ENCODE measurements at regions not wholly inside any gene's neighbourhood (a gene's known extent, or its start where the extent isn't known, plus 50 kb on each side); places are given as distances from the start of the nearest gene placed in this dataset.

DNA sequence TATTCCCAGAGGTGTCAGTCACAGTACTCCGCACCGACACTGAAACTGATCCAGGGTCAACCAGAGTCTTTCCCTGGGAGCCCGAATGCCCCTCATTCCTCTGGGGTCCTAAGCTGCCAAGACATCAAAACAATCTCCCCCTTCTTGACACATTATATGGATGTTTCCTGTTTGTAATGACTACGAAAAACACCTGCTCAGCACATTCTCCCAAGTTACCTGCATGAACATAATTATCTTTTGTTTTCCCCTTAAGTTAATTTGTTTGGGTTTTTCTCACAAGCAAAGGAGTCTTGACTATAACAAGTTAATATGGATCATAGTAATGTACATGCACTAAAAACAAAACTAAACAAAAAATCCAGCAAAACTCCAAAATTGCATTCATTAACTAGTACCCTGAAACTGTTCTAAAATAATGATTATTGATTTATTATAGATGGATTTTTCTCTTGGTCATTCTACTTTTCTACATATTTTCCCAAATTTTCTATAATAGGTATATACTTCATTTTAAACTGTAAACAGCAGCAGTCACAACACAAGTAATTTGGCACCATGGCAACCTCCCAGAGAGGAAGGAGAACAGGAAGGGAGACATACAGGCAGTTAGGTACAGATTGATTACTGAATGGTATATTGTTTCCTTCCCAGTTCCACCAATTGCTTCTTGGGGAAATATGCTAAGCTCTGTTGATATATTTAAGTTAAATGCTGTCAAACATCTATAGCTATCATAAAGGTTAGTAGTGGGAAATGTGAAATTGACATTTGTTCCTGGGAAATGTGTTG is 631.5 kb downstream of the METTL15 start:
- TF ChIP-seq CTCF (IDR thresholded peaks at IDR 0.05; ENCODE audit: low read depth, low read length): no peak
- no peaks in the 10 kb centered on the region for H3K36me3 ChIP-seq
- no peak for DNase-seq
- H3K4me3 ChIP-seq (ENCODE audit: low read depth, low read length): no peak overlapping the region
- no peaks in the 10 kb centered on the region for H3K9me3 ChIP-seq (ENCODE audit: severe bottlenecking)
- H3K27me3 ChIP-seq (ENCODE audit: insufficient read depth, low read depth, severe bottlenecking): no peaks in the 10 kb centered on the region
- no peak overlapping the region for H3K27ac ChIP-seq

GRCh38 chr11:28738549-28738948 is 630.4 kb downstream of the METTL15 start:
- no peak for TF ChIP-seq CTCF (IDR thresholded peaks at IDR 0.05; ENCODE audit: low read depth, low read length)
- DNase-seq: peak; percentile 18
- no peak overlapping the region for H3K27ac ChIP-seq
- H3K4me3 ChIP-seq (ENCODE audit: low read depth, low read length): no peak overlapping the region
- no peaks in the 10 kb centered on the region for H3K36me3 ChIP-seq
- H3K27me3 ChIP-seq (ENCODE audit: insufficient read depth, low read depth, severe bottlenecking): no peaks in the 10 kb centered on the region
- no peaks in the 10 kb centered on the region for H3K9me3 ChIP-seq (ENCODE audit: severe bottlenecking)

GRCh38 chr11:28736256-28736655 is 628.1 kb downstream of the METTL15 start:
- Histone ChIP-seq H3K27ac (no peak overlapping the region), H3K9me3 (ENCODE audit: severe bottlenecking) (no peaks in the 10 kb centered on the region), H3K36me3 (no peaks in the 10 kb centered on the region), H3K27me3 (ENCODE audit: insufficient read depth, low read depth, severe bottlenecking) (no peaks in the 10 kb centered on the region), H3K4me3 (ENCODE audit: low read depth, low read length) (no peak overlapping the region)
- TF ChIP-seq CTCF (IDR thresholded peaks at IDR 0.05; ENCODE audit: low read depth, low read length): no peak
- no peak for DNase-seq

DNA sequence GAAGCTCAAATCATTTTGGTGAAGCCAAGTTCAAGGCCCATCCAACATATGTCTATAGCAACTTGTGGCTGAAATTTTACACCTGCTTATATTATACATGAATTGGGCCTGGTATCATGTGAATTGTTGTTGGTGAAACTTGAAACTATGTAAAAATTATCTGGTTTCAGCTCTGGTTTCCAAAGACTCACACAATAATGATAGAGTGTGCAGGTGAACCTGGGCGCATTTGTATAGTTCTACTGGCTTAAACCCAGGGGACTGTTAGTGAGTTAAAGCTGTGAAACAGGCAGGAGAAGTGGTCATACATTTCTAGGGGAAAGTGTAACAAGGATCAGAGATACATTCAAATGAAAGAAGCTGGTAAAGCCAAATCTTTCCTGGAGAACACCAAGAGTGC is 627.3 kb downstream of the METTL15 start:
- H3K9me3 ChIP-seq (ENCODE audit: severe bottlenecking): no peaks in the 10 kb centered on the region
- DNase-seq: no peak
- no peaks in the 10 kb centered on the region for H3K27me3 ChIP-seq (ENCODE audit: insufficient read depth, low read depth, severe bottlenecking)
- H3K27ac ChIP-seq: no peak overlapping the region
- H3K4me3 ChIP-seq (ENCODE audit: low read depth, low read length): no peak overlapping the region
- TF ChIP-seq CTCF (IDR thresholded peaks at IDR 0.05; ENCODE audit: low read depth, low read length): no peak
- no peaks in the 10 kb centered on the region for H3K36me3 ChIP-seq

GRCh38 chr11:28730889-28731288 is 622.7 kb downstream of the METTL15 start:
- Histone ChIP-seq H3K27me3 (ENCODE audit: insufficient read depth, low read depth, severe bottlenecking) (no peaks in the 10 kb centered on the region), H3K27ac (no peak overlapping the region), H3K36me3 (no peaks in the 10 kb centered on the region), H3K4me3 (ENCODE audit: low read depth, low read length) (no peak overlapping the region), H3K9me3 (ENCODE audit: severe bottlenecking) (no peaks in the 10 kb centered on the region)
- no peak for TF ChIP-seq CTCF (IDR thresholded peaks at IDR 0.05; ENCODE audit: low read depth, low read length)
- no peak for DNase-seq

DNA sequence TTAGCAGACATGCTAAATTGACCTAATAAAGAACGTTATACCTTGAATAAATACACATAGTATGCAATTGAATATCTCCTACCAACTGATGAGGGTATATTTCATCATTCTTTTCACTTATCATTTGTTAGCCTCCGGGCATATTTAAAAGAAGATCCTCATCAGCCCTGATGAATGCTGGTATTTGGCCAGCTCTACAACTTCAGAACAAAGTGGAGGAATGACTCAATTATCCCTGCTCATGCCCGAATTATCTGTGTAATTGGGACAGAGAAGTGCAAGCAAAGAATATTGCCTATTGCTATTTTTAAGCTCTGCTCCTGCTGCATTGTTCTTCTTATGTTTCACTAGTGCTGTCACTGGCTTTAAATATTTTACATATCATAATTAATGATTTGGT is 622.1 kb downstream of the METTL15 start:
- no peaks in the 10 kb centered on the region for H3K27me3 ChIP-seq (ENCODE audit: insufficient read depth, low read depth, severe bottlenecking)
- H3K9me3 ChIP-seq (ENCODE audit: severe bottlenecking): no peaks in the 10 kb centered on the region
- no peak for TF ChIP-seq CTCF (IDR thresholded peaks at IDR 0.05; ENCODE audit: low read depth, low read length)
- H3K4me3 ChIP-seq (ENCODE audit: low read depth, low read length): no peak overlapping the region
- no peaks in the 10 kb centered on the region for H3K36me3 ChIP-seq
- no peak overlapping the region for H3K27ac ChIP-seq
- DNase-seq: no peak
